GM12878 (cell line): ENCODE measurements at regions not wholly inside any gene's neighbourhood (a gene's known extent, or its start where the extent isn't known, plus 50 kb on each side); places are given as distances from the start of the nearest gene placed in this dataset.

Experiments
- ATAC-seq: fragments of 200-7000 bp; cut with Tn5 transposase; 3 replicates; pipeline ENCODE4 v1.9.1; 2020; ENCODE audit warnings: mild to moderate bottlenecking, moderate library complexity
- BruUV-seq: library from RNA; stranded (reverse); fragments of 400-500 nt; replicated peaks from 2 replicates; lab custom pipeline; 2021; lab: Mats Ljungman, UMichigan
- CTCF ChIA-PET: fragments of 300-600 bp; sonication (Branson Sonifier 250); formaldehyde crosslinking; extraction: SDS; loops from one replicate; lab custom pipeline; 2021; ENCODE audit warnings: inconsistent platforms; lab: Yijun Ruan, JAX
- POLR2A ChIA-PET: fragments of 350-600 bp; formaldehyde crosslinking; extraction: SDS; loops from one replicate; lab custom pipeline; 2021; ENCODE audit warnings: inconsistent platforms; lab: Charles Lee
- RAD21 ChIA-PET: fragments of 300-600 bp; sonication (Branson Sonifier 250); formaldehyde crosslinking; loops from one replicate; lab custom pipeline; 2023; ENCODE audit warnings: antibody characterized with exemption; ENCODE audit not compliant: unreplicated experiment; lab: Charles Lee
- SMC1A ChIA-PET: fragments of 300-600 bp; sonication (Branson Sonifier 250); formaldehyde crosslinking; loops from one replicate; lab custom pipeline; 2023; ENCODE audit not compliant: unreplicated experiment, uncharacterized antibody; lab: Charles Lee
- DNase-seq: peaks from one replicate; pipeline ENCODE4 v3.0.0-alpha.2; 2011; ENCODE audit warnings: low read depth, low spot score
- FAIRE-seq: peaks from 3 replicates; lab custom pipeline; 2011; peaks lifted over from hg19 to GRCh38; lab: Jason Lieb, UNC
- H2AFZ ChIP-seq: 2 replicates; pipeline ENCODE4 v1.6.0; 2011; ENCODE audit warnings: low read depth, low read length, control low read depth; ENCODE audit not compliant: control insufficient read depth
- H3K27ac ChIP-seq: 2 replicates; pipeline ENCODE4 v1.5.1; 2011; ENCODE audit warnings: control low read depth; ENCODE audit not compliant: control insufficient read depth, insufficient read depth
- H3K27me3 ChIP-seq, 2 experiments: replicated peaks in 1 of 2; 2 replicates each; pipeline versions ENCODE4 v1.6.0 to v1.6.1; 2011; ENCODE audit warnings: low read length in 1 of 2; ENCODE audit not compliant: control insufficient read depth in 2 of 2, insufficient read depth in 2 of 2
- H3K36me3 ChIP-seq, 2 experiments: 2 replicates each; pipeline ENCODE4 v1.5.1; 2011; ENCODE audit warnings: low read length in 1 of 2; ENCODE audit not compliant: control insufficient read depth in 2 of 2, insufficient read depth in 2 of 2
- H3K4me1 ChIP-seq: 2 replicates; pipeline ENCODE4 v1.6.1; 2011; ENCODE audit warnings: mild to moderate bottlenecking, low read length, moderate library complexity, mixed read lengths; ENCODE audit not compliant: control insufficient read depth, insufficient read depth
- H3K4me2 ChIP-seq: 2 replicates; pipeline ENCODE4 v1.6.0; 2011; ENCODE audit warnings: control low read depth; ENCODE audit not compliant: control insufficient read depth, insufficient read depth
- H3K4me3 ChIP-seq: fragments of 200-600 bp; sonication (generic); 2 replicates; pipeline ENCODE4 v1.5.1; 2016
- H3K79me2 ChIP-seq: 2 replicates; pipeline ENCODE4 v1.6.0; 2011; ENCODE audit warnings: low read length; ENCODE audit not compliant: control insufficient read depth, insufficient read depth
- H3K9ac ChIP-seq: 2 replicates; pipeline ENCODE4 v1.8.0; 2011; ENCODE audit warnings: low read length, control low read depth, mixed read lengths; ENCODE audit not compliant: control insufficient read depth, insufficient read depth
- H3K9me3 ChIP-seq: replicated peaks from 3 replicates; pipeline ENCODE4 v1.5.1; 2011; ENCODE audit warnings: mild to moderate bottlenecking, low read length; ENCODE audit not compliant: control insufficient read depth, insufficient read depth
- H4K20me1 ChIP-seq: 2 replicates; pipeline ENCODE4 v1.6.0; 2011; ENCODE audit not compliant: control insufficient read depth, insufficient read depth
- CBFB ChIP-seq: IDR thresholded peaks from 2 replicates; pipeline ENCODE4 v1.6.1; 2016; ENCODE audit warnings: antibody characterized with exemption, low read depth
- CUX1 ChIP-seq: IDR thresholded peaks from 2 replicates; pipeline ENCODE4 v1.6.1; 2012; ENCODE audit warnings: improper control_type of control experiment, low read depth, low read length; ENCODE audit not compliant: insufficient replicate concordance
- DPF2 ChIP-seq: fragments of 450-650 bp; IDR thresholded peaks from 2 replicates; pipeline ENCODE4 v1.6.1; 2017; ENCODE audit warnings: mild to moderate bottlenecking
- EED ChIP-seq: sonication (generic); IDR thresholded peaks from 2 replicates; pipeline ENCODE4 v1.6.1; 2016; ENCODE audit warnings: antibody characterized with exemption, low read depth
- FOXM1 ChIP-seq: IDR thresholded peaks from 2 replicates; pipeline ENCODE4 v1.6.1; 2012; ENCODE audit warnings: low read depth, mild to moderate bottlenecking, inconsistent platforms, low read length, moderate library complexity
- NFYB ChIP-seq: IDR thresholded peaks from 2 replicates; pipeline ENCODE4 v1.6.1; 2011; ENCODE audit warnings: low read depth, mild to moderate bottlenecking, low read length, improper control_type of control experiment, moderate library complexity; ENCODE audit not compliant: insufficient read depth
- PML ChIP-seq: IDR thresholded peaks from 2 replicates; pipeline ENCODE4 v1.6.1; 2012; ENCODE audit warnings: low read length, inconsistent platforms
- TARDBP ChIP-seq: IDR thresholded peaks from 2 replicates; pipeline ENCODE4 v1.6.1; 2016; ENCODE audit warnings: borderline replicate concordance
- USF2 ChIP-seq: IDR thresholded peaks from 2 replicates; pipeline ENCODE4 v1.6.1; 2011; ENCODE audit warnings: low read depth, low read length, improper control_type of control experiment, borderline replicate concordance
- YY1 ChIP-seq: IDR thresholded peaks from 2 replicates; pipeline ENCODE4 v1.6.1; 2011; ENCODE audit warnings: low read depth, mild to moderate bottlenecking, low read length
- WGBS: methylation state at CpG from one replicate; pipeline ENCODE4 v1.1.6; 2016; ENCODE audit warnings: low lambda C conversion rate; ENCODE audit not compliant: insufficient replicate concordance, insufficient coverage; ENCODE audit errors: missing lambda C conversion rate; 5-methylcytosine and 5-hydroxymethylcytosine counted together
- in situ Hi-C: fragments of 300-500 bp; cut with MboI; formaldehyde crosslinking; loops from 9 replicates; pipeline ENCODE4 v1.14.3; 2018; ENCODE audit warnings: mixed read lengths
- intact Hi-C: fragments of 100-400 bp; cut with micrococcal nuclease; formaldehyde crosslinking; loops from one replicate; pipeline ENCODE4 v1.14.2; 2022; ENCODE audit not compliant: unreplicated experiment

GRCh38 chr1:60850084-60850483 is 232.3 kb upstream of the NFIA start:
- POLR2A ChIA-PET: no interaction called here
- no peaks in the 10 kb centered on the region for H3K4me1 ChIP-seq
- CTCF ChIA-PET: interaction anchor here (2.3 to 2.4 kb wide), 2 partner anchors 193 to 739 kb away, joined by 5 to 11 read pairs; no protein-coding TSS in a partner anchor
- DNase-seq (no peak), FAIRE-seq (no peak), ATAC-seq (no peak)
- H3K27me3 ChIP-seq: no peaks in the 10 kb centered on the region
- BruUV-seq: no TSS peak
- intact Hi-C loops: no loop called here
- WGBS: 0% methylated on average over 1 of the region's 1 CpG
- in situ Hi-C loops: loop anchor here (10.0 kb wide), 1 partner anchor 595 kb away; no protein-coding TSS in a partner anchor
- SMC1A ChIA-PET: interaction anchor here (0.6 kb wide), 3 partner anchors 204 to 980 kb away, joined by 3 read pairs; no protein-coding TSS in a partner anchor
- no peak overlapping the region for H3K4me3 ChIP-seq
- H3K36me3 ChIP-seq: no peaks in the 10 kb centered on the region
- no peak overlapping the region for H3K4me2 ChIP-seq
- no peaks in the 10 kb centered on the region for H3K79me2 ChIP-seq
- no peaks in the 10 kb centered on the region for H3K9me3 ChIP-seq
- no peak overlapping the region for H2AFZ ChIP-seq
- TF ChIP-seq FOXM1 (no peak), YY1 (no peak), EED (no peak)
- RAD21 ChIA-PET: interaction anchor here (0.9 kb wide), 1 partner anchor 738 kb away, joined by 3 read pairs; no protein-coding TSS in a partner anchor
- H3K27ac ChIP-seq: no peak overlapping the region
- H4K20me1 ChIP-seq: no peaks in the 10 kb centered on the region
- H3K9ac ChIP-seq: no peak overlapping the region

- ChIA-PET RAD21 (interaction anchor here (0.7 to 1.3 kb wide), 2 partner anchors 526 to 878 kb away, joined by 3 read pairs; no protein-coding TSS in a partner anchor), POLR2A (no interaction called here), SMC1A (interaction anchor here (0.6 kb wide), 3 partner anchors 204 to 981 kb away, joined by 3 read pairs; no protein-coding TSS in a partner anchor), CTCF (interaction anchor here (0.7 to 2.3 kb wide), 5 partner anchors 10 to 739 kb away, joined by 3 to 11 read pairs (median 5); no protein-coding TSS in a partner anchor)
- H3K4me3 ChIP-seq: no peak overlapping the region
- H4K20me1 ChIP-seq: no peaks in the 10 kb centered on the region
- H2AFZ ChIP-seq: no peak overlapping the region
- ATAC-seq: no peak
- no peak overlapping the region for H3K4me2 ChIP-seq
- H3K79me2 ChIP-seq: no peaks in the 10 kb centered on the region
- no peak overlapping the region for H3K9ac ChIP-seq
- intact Hi-C loops: loop anchor here (2.0 kb wide), 2 partner anchors 193 to 603 kb away; no protein-coding TSS in a partner anchor
- H3K9me3 ChIP-seq: no peaks in the 10 kb centered on the region
- H3K4me1 ChIP-seq: no peaks in the 10 kb centered on the region
- FAIRE-seq: no peak
- no peak for DNase-seq
- no peak overlapping the region for H3K27ac ChIP-seq
- BruUV-seq: no TSS peak
- in situ Hi-C loops: no loop called here
- no peaks in the 10 kb centered on the region for H3K36me3 ChIP-seq
- no peaks in the 10 kb centered on the region for H3K27me3 ChIP-seq
- TF ChIP-seq CBFB (no peak), CUX1 (no peak), NFYB (no peak), TARDBP (no peak), USF2 (no peak), DPF2 (no peak), PML (no peak)
Measured at GRCh38 chr1:60849401-60849800, 233.0 kb upstream of the NFIA start.
